Fibroblast of lung (primary cell): ENCODE measurements at regions not wholly inside any gene's neighbourhood (a gene's known extent, or its start where the extent isn't known, plus 50 kb on each side); places are given as distances from the start of the nearest gene placed in this dataset.

Experiments used
- DNase-seq, 2 donors: peaks; one replicate each; pipeline versions ENCODE4 v3.0.0 to v3.0.0-alpha.2; 2010; ENCODE audit warnings: low read depth in 2 of 2
- H2AFZ ChIP-seq: 2 replicates; pipeline ENCODE4 v1.5.1; 2012; ENCODE audit warnings: low read length, control low read depth, inconsistent platforms
- H3K27ac ChIP-seq: 2 replicates; pipeline ENCODE4 v1.5.1; 2011; ENCODE audit warnings: low read length, control low read depth; ENCODE audit not compliant: insufficient read depth
- H3K27me3 ChIP-seq: 2 replicates; pipeline ENCODE4 v1.5.1; 2011; ENCODE audit warnings: mild to moderate bottlenecking, low read length; ENCODE audit not compliant: control insufficient read depth, insufficient read depth
- H3K36me3 ChIP-seq: 2 replicates; pipeline ENCODE4 v1.5.1; 2011; ENCODE audit warnings: low read length; ENCODE audit not compliant: control insufficient read depth, insufficient read depth
- H3K4me1 ChIP-seq: 2 replicates; pipeline ENCODE4 v1.5.1; 2011; ENCODE audit warnings: low read length; ENCODE audit not compliant: control insufficient read depth, insufficient read depth; ENCODE audit errors: extremely low read depth
- H3K4me2 ChIP-seq: 2 replicates; pipeline ENCODE4 v1.5.1; 2011; ENCODE audit warnings: low read length, control low read depth; ENCODE audit not compliant: insufficient read depth; ENCODE audit errors: extremely low read depth
- H3K4me3 ChIP-seq, 4 experiments: fragments of 200-600 bp in 1 of 4; sonication (generic) in 1 of 4; replicated peaks in 1 of 4; 2 replicates each; pipeline ENCODE4 v1.5.1; 2011 to 2016; ENCODE audit warnings: low read length in 4 of 4, low read depth in 3 of 4, mild to moderate bottlenecking in 3 of 4, control low read depth in 2 of 4, inconsistent platforms in 1 of 4, mixed read lengths in 1 of 4; ENCODE audit not compliant: insufficient read depth in 1 of 4; ENCODE audit errors: control extremely low read depth in 1 of 4
- H3K79me2 ChIP-seq: 2 replicates; pipeline ENCODE4 v1.5.1; 2012; ENCODE audit warnings: mild to moderate bottlenecking, low read length, inconsistent platforms; ENCODE audit not compliant: control insufficient read depth, insufficient read depth
- H3K9ac ChIP-seq: 2 replicates; pipeline ENCODE4 v1.5.1; 2011; ENCODE audit warnings: mild to moderate bottlenecking, low read length, control low read depth; ENCODE audit not compliant: insufficient read depth
- H3K9me3 ChIP-seq: 2 replicates; pipeline ENCODE4 v1.5.1; 2012; ENCODE audit warnings: low read depth, low read length; ENCODE audit not compliant: control insufficient read depth, insufficient read depth
- H4K20me1 ChIP-seq: 2 replicates; pipeline ENCODE4 v1.5.1; 2011; ENCODE audit warnings: low read length; ENCODE audit not compliant: control insufficient read depth, insufficient read depth; ENCODE audit errors: extremely low read depth
- CTCF ChIP-seq, 2 donors: IDR thresholded peaks in 1 of 2; conservative IDR thresholded peaks in 1 of 2; 1 replicate in 1 of 2; 2 replicates in 1 of 2; pipeline ENCODE4 v1.5.1; 2011 to 2012; ENCODE audit warnings: low read length in 2 of 2, control low read depth in 1 of 2, inconsistent platforms in 1 of 2, low read depth in 1 of 2, mild to moderate bottlenecking in 1 of 2
- EZH2 ChIP-seq: IDR thresholded peaks from 2 replicates; pipeline ENCODE4 v1.5.1; 2012; ENCODE audit warnings: low read length, control low read depth, mild to moderate bottlenecking; ENCODE audit errors: missing control alignments

DNA sequence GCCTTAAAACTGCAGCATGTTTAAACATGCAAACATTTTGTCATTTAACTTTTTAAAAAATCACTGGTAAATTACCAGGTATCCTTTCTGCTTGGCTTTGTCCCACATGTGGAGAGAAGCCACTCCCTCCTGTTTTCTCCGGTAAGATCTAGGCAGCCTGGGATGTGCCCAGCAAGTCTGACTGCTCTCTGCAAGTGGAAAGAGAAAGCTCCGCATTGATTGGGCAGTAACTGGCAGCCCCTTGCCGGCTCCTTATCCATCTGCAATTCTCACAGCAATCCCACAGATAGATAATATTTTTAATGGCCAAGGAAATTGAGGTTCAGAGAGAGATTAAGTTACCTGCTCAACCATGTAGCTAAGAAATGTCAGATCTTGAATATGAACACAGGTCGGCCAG, 136.1 kb downstream of the TMEM200C start:
- no peaks in the 10 kb centered on the region for H3K79me2 ChIP-seq
- no peaks in the 10 kb centered on the region for H4K20me1 ChIP-seq
- no peak overlapping the region for H3K9ac ChIP-seq
- H2AFZ ChIP-seq = no peak overlapping the region
- no peaks in the 10 kb centered on the region for H3K36me3 ChIP-seq
- no peaks in the 10 kb centered on the region for H3K27me3 ChIP-seq
- no peaks in the 10 kb centered on the region for H3K9me3 ChIP-seq
- H3K4me3 ChIP-seq = no peak overlapping the region
- no peak for DNase-seq
- H3K4me1 ChIP-seq = no peaks in the 10 kb centered on the region
- no peak overlapping the region for H3K27ac ChIP-seq
- no peak overlapping the region for H3K4me2 ChIP-seq
- TF ChIP-seq EZH2 = no peak
- no peak for TF ChIP-seq CTCF (conservative IDR thresholded peaks at IDR 0.05 in 1 of 2, IDR thresholded peaks at IDR 0.05 in 1 of 2; ENCODE audit: low read depth in 1 of 2, low read length in 2 of 2)

DNA sequence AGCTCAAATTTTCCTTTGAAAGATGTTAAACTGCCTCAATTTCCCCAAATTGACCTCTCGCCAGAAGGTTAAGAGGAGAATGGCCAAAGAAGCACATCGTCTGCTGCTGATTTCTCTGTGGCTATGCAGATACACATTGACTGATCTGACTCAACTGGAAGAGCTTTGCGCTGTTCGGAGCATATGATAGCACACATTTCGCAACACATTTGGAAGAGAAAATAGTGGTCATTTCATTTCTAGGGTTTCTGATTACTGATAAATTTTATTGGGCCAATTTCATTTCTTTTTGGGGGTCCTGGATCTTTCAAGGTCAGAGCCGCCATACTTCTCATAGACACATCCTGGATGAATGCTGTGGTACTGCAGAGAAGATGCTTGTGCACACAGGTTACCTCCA, 138.5 kb downstream of the TMEM200C start:
- no peak overlapping the region for H2AFZ ChIP-seq
- H3K79me2 ChIP-seq = no peaks in the 10 kb centered on the region
- H3K27ac ChIP-seq = no peak overlapping the region
- H4K20me1 ChIP-seq = no peaks in the 10 kb centered on the region
- no peaks in the 10 kb centered on the region for H3K4me1 ChIP-seq
- no peak overlapping the region for H3K4me2 ChIP-seq
- no peak overlapping the region for H3K9ac ChIP-seq
- no peak overlapping the region for H3K4me3 ChIP-seq
- TF ChIP-seq CTCF (conservative IDR thresholded peaks at IDR 0.05 in 1 of 2, IDR thresholded peaks at IDR 0.05 in 1 of 2; ENCODE audit: low read depth in 1 of 2, low read length in 2 of 2) (no peak), EZH2 (no peak)
- no peaks in the 10 kb centered on the region for H3K27me3 ChIP-seq
- no peak for DNase-seq
- H3K9me3 ChIP-seq = no peaks in the 10 kb centered on the region
- no peaks in the 10 kb centered on the region for H3K36me3 ChIP-seq

DNA sequence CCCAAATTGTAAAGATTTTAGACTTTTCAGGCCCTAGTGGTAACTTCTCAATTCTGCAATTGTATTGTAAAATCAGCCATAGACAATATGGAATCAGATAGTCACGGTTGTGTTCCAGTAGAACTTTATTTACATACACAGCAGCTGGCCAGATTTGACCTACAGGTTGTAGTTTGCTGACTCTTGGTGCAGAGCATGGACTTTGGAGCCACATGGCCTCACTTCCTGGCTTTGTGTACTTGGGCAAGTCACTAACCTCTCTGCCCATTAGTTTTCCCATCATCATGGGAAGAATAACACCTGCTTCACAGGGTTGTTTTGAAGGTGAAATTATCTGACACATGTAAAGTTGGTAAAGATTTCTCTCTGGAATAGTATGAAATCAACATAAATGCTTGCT, 147.6 kb downstream of the TMEM200C start:
- TF ChIP-seq CTCF (conservative IDR thresholded peaks at IDR 0.05 in 1 of 2, IDR thresholded peaks at IDR 0.05 in 1 of 2; ENCODE audit: low read depth in 1 of 2, low read length in 2 of 2) = no peak
- TF ChIP-seq EZH2 = no peak
- Histone ChIP-seq H3K9ac (no peak overlapping the region), H3K9me3 (no peaks in the 10 kb centered on the region), H4K20me1 (no peaks in the 10 kb centered on the region), H3K4me3 (no peak overlapping the region), H2AFZ (no peak overlapping the region), H3K4me1 (no peaks in the 10 kb centered on the region), H3K27ac (no peak overlapping the region), H3K79me2 (no peaks in the 10 kb centered on the region), H3K4me2 (no peak overlapping the region), H3K36me3 (no peaks in the 10 kb centered on the region), H3K27me3 (no peaks in the 10 kb centered on the region)
- DNase-seq = no peak
